ENCODE measurements at regions not wholly inside any gene's neighbourhood (a gene's known extent, or its start where the extent isn't known, plus 50 kb on each side); places are given as distances from the start of the nearest gene placed in this dataset.

- no peak overlapping the region for H3K4me3 ChIP-seq (ENCODE audit: low read depth, low read length)
- DNase-seq (ENCODE audit: low read depth), result no peak
- TF ChIP-seq CTCF (IDR thresholded peaks at IDR 0.05; ENCODE audit: control insufficient read depth, extremely low read depth, insufficient read depth), result no peak
Observed at GRCh38 chr17:14845591-14846281, 419.4 kb downstream of the PMP22 start.

GRCh38 chr17:14843086-14843795 lies 421.9 kb downstream of the PMP22 start:
- no peak for TF ChIP-seq CTCF (IDR thresholded peaks at IDR 0.05; ENCODE audit: control insufficient read depth, extremely low read depth, insufficient read depth)
- no peak for DNase-seq (ENCODE audit: low read depth)

GRCh38 chr17:14840616-14841231 lies 424.4 kb downstream of the PMP22 start:
- no peak for TF ChIP-seq CTCF (IDR thresholded peaks at IDR 0.05; ENCODE audit: control insufficient read depth, extremely low read depth, insufficient read depth)
- DNase-seq (ENCODE audit: low read depth), result no peak
- no peak overlapping the region for H3K4me3 ChIP-seq (ENCODE audit: low read depth, low read length)

More at GRCh38 chr17:14843086-14843795, 421.9 kb downstream of the PMP22 start:
- no peak overlapping the region for H3K4me3 ChIP-seq (ENCODE audit: low read depth, low read length)

GRCh38 chr17:14838567-14838966 lies 426.6 kb downstream of the PMP22 start:
- no peak overlapping the region for H3K4me3 ChIP-seq (ENCODE audit: low read depth, low read length)
- TF ChIP-seq CTCF (IDR thresholded peaks at IDR 0.05; ENCODE audit: control insufficient read depth, extremely low read depth, insufficient read depth), result no peak
- DNase-seq (ENCODE audit: low read depth), result no peak

GRCh38 chr17:14833201-14833785 lies 431.8 kb downstream of the PMP22 start:
- H3K4me3 ChIP-seq (ENCODE audit: low read depth, low read length), result no peak overlapping the region
- DNase-seq (ENCODE audit: low read depth), result no peak
- TF ChIP-seq CTCF (IDR thresholded peaks at IDR 0.05; ENCODE audit: control insufficient read depth, extremely low read depth, insufficient read depth), result no peak

- DNase-seq (ENCODE audit: low read depth), result no peak
- no peak for TF ChIP-seq CTCF (IDR thresholded peaks at IDR 0.05; ENCODE audit: control insufficient read depth, extremely low read depth, insufficient read depth)
Observed at GRCh38 chr17:14831491-14831890, 433.6 kb downstream of the PMP22 start.

More at GRCh38 chr17:14831491-14831890, 433.6 kb downstream of the PMP22 start:
- no peak overlapping the region for H3K4me3 ChIP-seq (ENCODE audit: low read depth, low read length)
